C4-2B (cell line): ENCODE measurements at regions not wholly inside any gene's neighbourhood (a gene's known extent, or its start where the extent isn't known, plus 50 kb on each side); places are given as distances from the start of the nearest gene placed in this dataset.

Source experiments
- H3K27ac ChIP-seq: fragments of 450-650 bp; 2 replicates; pipeline ENCODE4 v1.5.1; 2017
- CTCF ChIP-seq: fragments of 450-650 bp; conservative IDR thresholded peaks from 2 replicates; pipeline ENCODE4 v1.5.1; 2017; ENCODE audit warnings: mild to moderate bottlenecking
- ZFX ChIP-seq: fragments of 450-650 bp; IDR thresholded peaks from 2 replicates; pipeline ENCODE4 v1.6.1; 2017

DNA sequence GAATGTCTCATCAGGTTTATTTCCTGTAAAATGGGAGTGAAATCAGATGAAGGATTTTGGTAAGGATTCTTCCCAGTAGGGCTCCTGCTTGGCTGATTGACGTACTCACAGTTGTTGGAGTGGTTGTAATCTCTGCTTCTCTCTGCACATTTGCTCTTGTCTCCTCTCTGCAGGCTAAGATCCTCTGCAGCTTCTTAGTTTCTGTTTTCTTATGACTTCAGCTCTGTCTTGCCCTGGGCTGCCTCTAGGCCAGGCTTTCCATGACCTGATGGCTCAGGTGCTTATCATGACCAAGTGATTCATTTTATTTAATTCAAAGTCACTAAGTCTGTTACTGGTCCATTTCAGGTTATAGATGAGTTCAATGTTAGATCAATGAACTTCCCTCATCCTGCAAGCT, 394.5 kb upstream of the DDHD1 start:
- TF ChIP-seq ZFX (no peak), CTCF (no peak)
- H3K27ac ChIP-seq, result no peak overlapping the region

GRCh38 chr14:53545217-53545616, 392.1 kb upstream of the DDHD1 start:
- H3K27ac ChIP-seq, result no peak overlapping the region

GRCh38 chr14:53542732-53543131, 389.6 kb upstream of the DDHD1 start:
- TF ChIP-seq CTCF, result no peak
- no peak overlapping the region for H3K27ac ChIP-seq

More at GRCh38 chr14:53545217-53545616, 392.1 kb upstream of the DDHD1 start:
- TF ChIP-seq ZFX (no peak), CTCF (no peak)

DNA sequence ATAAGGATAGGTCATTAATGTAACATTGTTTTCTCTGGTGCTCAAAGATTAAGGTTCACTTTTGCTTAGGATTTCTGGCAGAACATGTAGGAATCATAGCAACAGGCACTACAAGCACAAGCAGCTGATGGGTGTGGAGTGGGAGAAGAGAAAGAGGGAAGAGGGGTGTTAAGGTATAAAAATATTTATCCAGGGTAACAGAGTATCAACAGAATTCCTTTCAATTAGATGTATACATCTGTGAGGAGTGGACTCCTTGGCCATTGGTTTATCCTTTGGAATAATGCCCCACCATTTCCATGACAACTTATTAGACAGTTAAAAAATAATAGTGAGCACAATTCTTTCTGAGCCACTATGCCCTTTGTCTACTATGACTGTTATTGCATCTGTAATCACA, 388.3 kb upstream of the DDHD1 start:
- no peak overlapping the region for H3K27ac ChIP-seq
- TF ChIP-seq CTCF (no peak), ZFX (no peak)

DNA sequence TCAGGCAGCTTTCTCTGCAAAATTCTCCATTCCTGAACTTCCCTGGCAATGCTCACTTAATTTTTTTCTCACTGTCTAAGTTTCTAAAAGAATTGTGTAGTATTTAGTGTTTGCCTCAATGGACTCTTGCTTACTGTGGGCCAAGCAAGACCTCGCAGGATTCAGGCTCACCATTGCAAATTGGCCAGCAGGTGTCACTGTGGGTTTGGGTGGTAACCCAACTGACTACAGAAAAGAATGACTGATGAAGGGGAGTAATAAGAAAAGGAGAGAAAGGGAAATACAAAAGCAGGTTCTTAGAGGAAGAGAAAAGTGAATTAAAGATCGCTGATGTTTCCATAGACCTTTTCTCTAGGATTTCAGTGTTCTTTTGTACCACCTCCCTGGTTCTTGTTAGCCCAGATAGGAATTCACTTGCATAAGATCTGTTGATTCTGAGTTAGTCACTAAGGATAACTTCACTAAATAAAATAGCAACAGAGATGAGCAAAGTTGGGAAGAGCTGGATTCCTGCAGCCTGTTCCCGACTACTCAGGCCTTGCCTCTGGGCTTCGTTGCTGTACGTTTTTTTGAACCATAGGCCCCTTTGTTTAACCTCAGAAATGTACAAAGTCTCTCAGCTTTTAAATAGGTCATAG, 386.5 kb upstream of the DDHD1 start:
- TF ChIP-seq CTCF, result peak; percentile 94
- no peak for TF ChIP-seq ZFX
- no peak overlapping the region for H3K27ac ChIP-seq

DNA sequence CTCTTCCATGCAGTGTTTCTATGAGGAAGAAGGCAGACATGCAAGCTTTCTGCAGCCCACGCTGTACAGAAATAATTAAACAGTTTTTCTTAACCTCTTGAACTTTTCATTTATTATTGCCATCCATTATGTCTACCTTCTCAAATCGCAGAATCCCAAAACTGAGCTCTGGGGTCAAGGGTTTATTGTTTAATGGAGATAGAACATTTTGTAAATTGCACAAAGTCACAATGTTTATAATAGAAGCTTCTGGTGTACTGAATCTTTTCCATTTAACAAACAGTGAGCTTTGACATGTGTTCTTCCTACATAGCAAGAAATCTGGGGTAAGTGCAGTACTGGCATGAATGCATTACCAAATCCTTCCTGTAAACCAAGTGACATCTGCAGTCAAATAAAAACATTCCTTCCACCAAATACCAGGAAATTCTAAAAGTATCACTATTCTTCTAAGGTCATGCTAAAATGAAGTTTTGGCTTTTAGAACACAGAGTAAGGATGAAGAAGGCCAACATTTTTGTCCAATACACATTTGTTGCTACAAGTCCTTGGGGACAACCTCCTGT, 385.3 kb upstream of the DDHD1 start:
- no peak overlapping the region for H3K27ac ChIP-seq
- no peak for TF ChIP-seq CTCF
- TF ChIP-seq ZFX, result no peak

- no peak for TF ChIP-seq ZFX
- no peak for TF ChIP-seq CTCF
- no peak overlapping the region for H3K27ac ChIP-seq
Measured at GRCh38 chr14:53537422-53538315, 384.5 kb upstream of the DDHD1 start.
